AML-193 (cell line): ENCODE measurements at regions not wholly inside any gene's neighbourhood (a gene's known extent, or its start where the extent isn't known, plus 50 kb on each side); places are given as distances from the start of the nearest gene placed in this dataset.
"Not testable (repeated sequence)": the region's sequence is repeated elsewhere in the genome, so short reads cannot be mapped to it uniquely, and the experiment has no call there.

ENCODE experiments used
- DNase-seq, 2 experiments: peaks; one replicate each; lab custom pipeline; 2025; lab: John Stamatoyannopoulos, UW

DNA sequence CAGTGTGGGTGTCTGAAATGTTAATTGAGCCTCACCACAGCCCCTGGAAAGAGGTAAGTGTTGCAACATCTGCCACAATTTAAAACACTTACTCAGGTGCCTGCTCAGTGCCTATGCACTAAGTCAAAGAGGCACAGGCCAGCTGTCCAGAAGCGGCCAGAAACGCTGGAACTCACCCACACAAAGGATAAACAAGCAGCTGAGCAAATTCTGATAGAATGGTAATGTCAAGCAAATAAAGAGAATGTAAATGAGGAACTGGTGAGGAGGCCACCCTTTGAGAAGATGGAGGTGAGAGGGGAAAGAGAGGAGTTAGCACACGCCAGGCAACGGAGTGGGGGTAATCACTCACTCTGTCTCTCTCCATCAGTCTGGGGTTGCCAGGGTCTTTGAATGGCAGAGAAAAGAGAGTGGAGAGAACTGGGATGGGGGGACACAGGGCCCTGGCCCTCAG lies 67.7 kb upstream of the SERP2 start:
- no peak for DNase-seq

- DNase-seq, result no peak
Measured at GRCh38 chr13:44306371-44307192, 67.0 kb upstream of the SERP2 start.

DNA sequence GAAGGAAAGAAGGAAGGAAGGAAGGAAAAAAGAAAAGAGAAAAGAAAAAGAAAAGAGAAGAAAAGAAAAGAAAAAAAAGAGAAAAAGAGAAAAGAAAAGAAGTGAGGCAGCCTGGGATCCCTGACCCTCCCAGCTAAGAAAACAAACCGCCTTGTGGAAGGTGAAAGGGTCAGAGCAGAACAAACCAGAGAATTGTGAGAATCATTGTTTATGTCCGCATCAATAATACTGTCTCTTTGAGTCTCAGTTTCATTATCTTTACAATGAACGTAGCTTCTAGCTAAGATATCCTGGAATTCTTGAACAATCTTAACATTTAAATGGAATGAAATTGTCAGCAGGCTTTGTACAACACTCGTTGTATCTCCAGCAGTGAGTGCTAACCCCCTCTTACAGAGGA lies 66.4 kb upstream of the SERP2 start:
- DNase-seq, result no peak

DNA sequence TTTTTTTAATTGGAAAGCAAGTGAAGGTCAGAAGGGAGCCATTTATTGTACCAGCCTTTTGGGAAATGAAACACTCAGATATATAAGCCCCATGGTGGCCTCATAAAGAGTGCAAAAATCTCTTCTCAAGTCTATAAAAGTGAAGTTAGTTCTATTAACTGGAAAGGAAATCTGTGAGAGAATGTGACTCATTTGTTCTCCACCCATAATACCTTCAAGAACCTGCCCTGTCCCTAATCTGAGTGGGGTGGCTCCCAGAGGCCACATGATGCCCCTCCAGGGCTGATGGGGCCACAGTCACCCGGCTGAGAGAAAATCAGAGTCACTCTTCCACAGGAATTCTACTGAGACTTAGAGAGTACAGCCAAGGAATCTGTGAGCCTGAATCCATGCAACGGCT lies 65.8 kb upstream of the SERP2 start:
- no peak for DNase-seq

DNA sequence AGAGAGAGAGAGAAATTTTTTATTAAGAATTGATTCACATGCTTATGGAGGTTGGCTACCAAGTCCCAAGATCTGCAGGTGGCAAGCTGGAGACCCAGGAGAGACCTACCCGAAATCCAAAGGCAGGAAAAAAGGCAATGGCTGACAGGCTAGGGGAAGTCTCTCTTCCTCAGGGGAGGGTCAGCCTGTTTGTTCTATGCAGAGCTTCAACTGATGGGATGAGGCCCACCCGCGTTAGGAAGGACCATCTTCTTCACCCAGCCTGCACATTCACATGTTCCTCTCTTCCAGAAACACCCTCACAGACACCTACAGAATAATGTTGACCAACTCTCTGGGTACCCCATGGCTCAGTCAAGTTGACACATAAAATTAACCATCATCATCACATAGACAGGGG lies 65.3 kb upstream of the SERP2 start:
- DNase-seq, result no peak

DNA sequence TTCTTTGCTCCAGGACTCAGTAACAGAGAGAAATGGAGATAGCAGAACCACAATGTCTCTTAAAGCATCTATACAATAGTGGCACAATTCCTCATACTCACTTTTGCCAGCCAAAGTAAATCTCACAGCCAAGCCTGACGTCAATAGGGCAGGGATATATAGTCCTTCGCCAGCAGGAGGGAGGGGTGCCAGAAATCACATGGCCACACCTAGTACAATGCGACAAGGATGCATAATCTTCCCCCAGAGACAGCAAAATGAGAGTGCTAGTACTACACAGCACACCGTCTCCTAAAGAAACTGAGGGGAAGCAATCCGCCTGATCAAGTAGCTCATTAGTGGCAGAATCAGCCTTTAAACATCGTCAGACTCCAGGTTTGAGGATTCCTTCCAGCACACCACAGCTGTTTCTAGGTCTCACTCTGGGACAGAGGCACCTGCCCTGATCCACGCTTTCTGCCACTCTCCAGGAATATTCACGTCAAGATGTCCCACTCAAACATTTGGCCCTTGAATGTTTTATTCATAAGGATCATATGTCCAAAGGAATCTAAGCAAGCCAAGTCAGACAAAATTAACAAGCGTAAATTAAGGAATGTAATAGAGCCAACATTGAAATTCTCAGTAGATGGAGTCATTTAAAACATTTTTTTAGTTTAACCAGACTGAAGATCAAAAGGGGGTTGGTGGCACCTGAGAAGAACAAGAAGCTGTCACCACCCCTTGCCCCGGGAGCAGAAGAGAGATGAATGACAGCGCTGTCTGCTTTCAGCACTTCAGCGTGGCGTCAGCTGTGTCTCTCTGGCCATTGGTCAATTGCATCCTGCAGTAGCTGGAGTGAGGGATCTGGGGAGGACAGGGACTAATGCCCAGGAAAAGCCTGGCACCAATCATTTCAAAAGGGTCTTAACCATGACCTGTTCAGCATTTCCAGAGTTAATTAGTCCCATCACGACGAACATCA lies 63.5 kb upstream of the SERP2 start:
- DNase-seq, result no peak

GRCh38 chr13:44311011-44311780 lies 62.4 kb upstream of the SERP2 start:
- DNase-seq, result no peak

DNA sequence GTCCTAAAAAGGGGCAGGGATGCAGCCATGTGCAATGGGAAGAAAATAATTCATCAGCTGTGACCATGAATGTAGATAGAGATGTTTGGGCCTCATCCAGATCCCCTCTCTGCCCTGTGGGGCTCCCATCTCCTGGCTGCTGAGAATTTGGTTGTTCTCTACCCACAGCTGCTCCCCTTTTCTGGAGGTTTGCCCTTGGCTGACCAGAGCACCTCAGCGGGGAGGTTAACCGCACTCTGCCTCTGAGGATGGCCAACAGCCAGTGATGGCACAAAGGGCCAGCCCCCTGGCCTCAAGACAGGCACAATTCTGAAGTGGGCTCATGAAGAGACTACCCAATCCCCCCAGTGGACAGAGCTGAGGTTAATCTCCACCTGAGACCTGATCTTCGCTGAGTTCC lies 61.5 kb upstream of the SERP2 start:
- DNase-seq, result no peak

DNA sequence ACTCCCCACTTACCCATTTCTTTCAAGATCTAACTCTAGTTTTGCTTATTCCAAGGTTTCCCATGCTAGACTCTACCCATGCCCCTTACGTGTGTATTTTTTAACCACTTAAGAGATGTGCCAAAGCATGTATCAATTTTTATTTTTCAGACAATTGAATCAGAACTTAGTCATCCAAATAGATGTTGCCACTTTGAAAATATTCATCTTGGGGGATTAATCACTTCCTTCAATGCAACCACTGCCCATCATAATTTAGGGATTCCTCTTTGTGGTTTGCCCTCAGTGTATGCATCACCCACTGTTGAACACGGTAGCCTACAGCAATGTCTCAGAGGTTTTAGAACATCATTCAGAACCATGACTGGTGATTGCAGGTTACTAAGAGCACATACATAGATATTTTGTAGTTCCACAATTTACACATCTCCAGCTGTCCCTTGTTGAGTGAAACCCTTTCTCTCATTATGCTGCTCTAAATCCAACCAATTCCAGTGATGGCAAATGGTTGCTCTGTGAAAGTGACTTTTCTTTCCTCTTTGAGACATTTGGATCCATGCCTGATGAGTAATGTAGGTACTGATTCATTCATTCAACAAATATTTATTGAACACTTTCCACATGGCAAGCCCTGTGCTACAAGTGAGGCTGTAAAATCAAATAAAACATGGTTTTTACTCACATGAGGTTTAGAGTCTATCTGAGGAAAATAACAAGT lies 60.6 kb upstream of the SERP2 start:
- no peak for DNase-seq

- DNase-seq, result no peak
Measured at GRCh38 chr13:44313674-44314073, 60.0 kb upstream of the SERP2 start.

DNA sequence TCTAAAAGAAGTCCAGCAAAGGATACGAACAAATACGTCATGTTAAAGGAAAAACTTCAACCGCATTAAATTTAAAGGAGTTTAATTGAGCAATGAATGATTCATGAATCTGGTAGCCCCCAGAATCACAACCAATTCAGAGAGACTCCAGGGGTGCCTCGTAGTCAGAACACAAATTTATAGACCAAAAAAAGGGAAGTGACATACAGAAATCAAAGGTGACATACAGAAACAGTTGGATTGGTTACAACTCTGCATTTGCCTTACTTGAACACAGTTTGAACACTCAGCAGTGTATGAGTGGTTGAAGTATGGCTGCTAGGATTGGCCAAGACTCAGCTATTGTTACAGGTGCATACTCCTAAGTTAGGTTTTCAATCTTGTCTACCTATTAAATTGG lies 59.5 kb upstream of the SERP2 start:
- DNase-seq, result not testable (repeated sequence)

DNA sequence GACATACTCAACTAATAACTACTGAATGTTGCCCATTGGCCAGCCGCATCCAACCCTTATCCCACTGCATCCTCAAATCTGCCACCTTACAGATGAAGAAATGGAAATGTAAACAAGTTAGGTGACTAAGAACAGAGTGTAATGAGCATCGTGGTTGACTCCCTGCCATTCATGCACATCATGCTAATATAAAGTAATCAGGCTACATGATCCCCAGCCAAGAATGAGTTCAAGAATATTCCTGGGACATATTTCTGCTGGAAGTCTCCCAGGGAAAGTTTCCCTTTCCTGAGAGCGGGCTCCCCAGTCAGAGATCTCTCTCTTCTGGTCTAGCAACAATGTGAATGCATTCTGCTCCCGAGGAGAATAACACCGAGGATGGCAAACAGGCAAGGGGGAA lies 55.9 kb upstream of the SERP2 start:
- no peak for DNase-seq

GRCh38 chr13:44318161-44318560 lies 55.5 kb upstream of the SERP2 start:
- DNase-seq, result no peak

DNA sequence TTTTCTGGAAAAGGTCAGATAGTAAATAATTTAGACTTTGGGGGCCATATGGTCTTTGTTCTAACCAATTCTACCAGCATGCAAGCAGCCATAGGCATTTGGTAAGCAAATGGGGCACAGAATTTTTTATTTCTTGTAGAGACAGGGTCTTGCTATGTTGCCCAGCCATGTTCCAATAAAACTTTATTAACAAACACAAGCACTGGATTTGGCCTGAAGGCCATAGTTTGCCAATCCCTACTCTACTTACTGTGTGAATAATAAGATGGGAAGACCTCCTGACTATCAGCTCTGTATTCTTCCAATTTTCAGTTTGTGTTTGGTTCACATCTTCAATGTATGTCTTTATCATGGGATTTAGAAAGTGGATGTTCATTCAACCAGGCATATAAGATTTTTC lies 53.0 kb upstream of the SERP2 start:
- no peak for DNase-seq

GRCh38 chr13:44321961-44322360 lies 51.7 kb upstream of the SERP2 start:
- DNase-seq, result no peak

- no peak for DNase-seq
Measured at GRCh38 chr13:44322928-44323327, 50.7 kb upstream of the SERP2 start.

DNA sequence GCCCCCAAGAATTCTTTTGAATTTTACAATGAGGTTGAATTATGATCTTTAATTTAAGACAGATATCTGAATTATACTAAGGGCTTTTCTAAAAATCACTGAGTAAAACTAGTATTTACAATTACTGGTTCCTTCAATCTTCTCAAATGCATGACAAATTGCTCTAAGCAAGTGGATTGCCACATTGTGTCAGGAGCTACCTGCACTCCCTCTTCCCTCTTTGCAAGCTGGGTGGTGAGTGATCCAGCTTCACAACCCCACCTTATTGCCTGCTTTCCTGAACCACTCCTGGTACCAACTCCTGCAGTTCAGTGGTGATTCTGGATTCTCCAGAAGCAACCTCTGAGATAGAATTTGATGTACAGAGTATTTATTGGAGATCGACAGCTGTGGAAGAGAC lies 49.9 kb upstream of the SERP2 start:
- DNase-seq, result no peak
